Mammary epithelial cell (primary cell): ENCODE measurements at regions not wholly inside any gene's neighbourhood (a gene's known extent, or its start where the extent isn't known, plus 50 kb on each side); places are given as distances from the start of the nearest gene placed in this dataset.

ENCODE experiments used
- EZH2 ChIP-seq: IDR thresholded peaks from 2 replicates; pipeline ENCODE4 v1.6.1; 2012; ENCODE audit warnings: low read length, inconsistent platforms, borderline replicate concordance
- TF ChIP-seq, protein P1 (sequence below), 2 donors: IDR thresholded peaks in 1 of 2; conservative IDR thresholded peaks in 1 of 2; 2 replicates each; pipeline ENCODE4 v1.5.1; 2011 to 2012; ENCODE audit warnings: inconsistent platforms in 2 of 2, low read length in 2 of 2, mild to moderate bottlenecking in 2 of 2, control low read depth in 1 of 2, low read depth in 1 of 2; ENCODE audit not compliant: insufficient read depth in 1 of 2; ENCODE audit errors: extremely low read depth in 1 of 2

DNA sequence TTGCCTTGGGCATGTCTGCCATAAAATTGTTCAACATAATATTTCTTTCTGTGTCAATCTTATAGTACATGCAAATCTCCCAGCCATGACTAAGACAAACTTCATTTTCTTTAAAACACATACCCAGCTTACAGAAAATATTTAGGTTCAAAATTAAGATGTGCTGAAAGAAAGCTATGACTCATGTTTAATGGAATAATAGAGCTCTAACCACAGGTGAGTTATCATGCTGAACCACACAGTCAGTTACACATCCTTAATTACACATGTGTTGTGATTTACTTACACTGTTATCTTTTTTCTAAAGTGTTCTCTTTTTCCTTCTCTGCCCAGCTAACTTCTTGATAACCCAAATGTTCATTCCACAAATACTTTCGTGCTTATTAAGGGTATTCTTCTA, 1831.2 kb downstream of the OLFM4 start:
- TF ChIP-seq, protein P1, sequence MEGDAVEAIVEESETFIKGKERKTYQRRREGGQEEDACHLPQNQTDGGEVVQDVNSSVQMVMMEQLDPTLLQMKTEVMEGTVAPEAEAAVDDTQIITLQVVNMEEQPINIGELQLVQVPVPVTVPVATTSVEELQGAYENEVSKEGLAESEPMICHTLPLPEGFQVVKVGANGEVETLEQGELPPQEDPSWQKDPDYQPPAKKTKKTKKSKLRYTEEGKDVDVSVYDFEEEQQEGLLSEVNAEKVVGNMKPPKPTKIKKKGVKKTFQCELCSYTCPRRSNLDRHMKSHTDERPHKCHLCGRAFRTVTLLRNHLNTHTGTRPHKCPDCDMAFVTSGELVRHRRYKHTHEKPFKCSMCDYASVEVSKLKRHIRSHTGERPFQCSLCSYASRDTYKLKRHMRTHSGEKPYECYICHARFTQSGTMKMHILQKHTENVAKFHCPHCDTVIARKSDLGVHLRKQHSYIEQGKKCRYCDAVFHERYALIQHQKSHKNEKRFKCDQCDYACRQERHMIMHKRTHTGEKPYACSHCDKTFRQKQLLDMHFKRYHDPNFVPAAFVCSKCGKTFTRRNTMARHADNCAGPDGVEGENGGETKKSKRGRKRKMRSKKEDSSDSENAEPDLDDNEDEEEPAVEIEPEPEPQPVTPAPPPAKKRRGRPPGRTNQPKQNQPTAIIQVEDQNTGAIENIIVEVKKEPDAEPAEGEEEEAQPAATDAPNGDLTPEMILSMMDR (conservative IDR thresholded peaks at IDR 0.05 in 1 of 2, IDR thresholded peaks at IDR 0.05 in 1 of 2; ENCODE audit: extremely low read depth in 1 of 2, insufficient read depth in 1 of 2, low read depth in 1 of 2, low read length in 2 of 2), result no peak
- TF ChIP-seq EZH2, result no peak
